Neutrophil (primary cell): ENCODE measurements at regions not wholly inside any gene's neighbourhood (a gene's known extent, or its start where the extent isn't known, plus 50 kb on each side); places are given as distances from the start of the nearest gene placed in this dataset.

Source experiments
- H3K27ac ChIP-seq: fragments of 200-600 bp; sonication (generic); 2 replicates; pipeline ENCODE4 v1.5.1; 2016; ENCODE audit warnings: mild to moderate bottlenecking, moderate library complexity
- H3K27me3 ChIP-seq: fragments of 200-600 bp; sonication (generic); 2 replicates; pipeline ENCODE4 v1.6.0; 2016; ENCODE audit warnings: mild to moderate bottlenecking
- H3K36me3 ChIP-seq: fragments of 200-600 bp; sonication (generic); 2 replicates; pipeline ENCODE4 v1.5.1; 2017
- H3K4me1 ChIP-seq, 2 experiments: fragments of 200-600 bp in 1 of 2; sonication (generic) in 1 of 2; 1 replicate in 1 of 2; 2 replicates in 1 of 2; pipeline versions ENCODE4 v1.5.1 to v1.6.1; 2013 to 2016; ENCODE audit warnings: low read depth in 1 of 2, low read length in 1 of 2, mild to moderate bottlenecking in 1 of 2, moderate library complexity in 1 of 2; ENCODE audit not compliant: control insufficient read depth in 1 of 2, insufficient read depth in 1 of 2
- H3K4me3 ChIP-seq, 2 experiments: fragments of 200-600 bp in 1 of 2; sonication (generic) in 1 of 2; 1 replicate in 1 of 2; 2 replicates in 1 of 2; pipeline ENCODE4 v1.5.1; 2013 to 2016; ENCODE audit warnings: low read depth in 1 of 2, low read length in 1 of 2, mild to moderate bottlenecking in 1 of 2, moderate library complexity in 1 of 2
- H3K9me3 ChIP-seq: fragments of 200-600 bp; sonication (generic); 2 replicates; pipeline ENCODE4 v1.5.1; 2016
- TF ChIP-seq, protein P1 (sequence below): fragments of 200-600 bp; sonication (generic); IDR thresholded peaks from 2 replicates; pipeline ENCODE4 v1.5.1; 2016; ENCODE audit warnings: antibody characterized with exemption

DNA sequence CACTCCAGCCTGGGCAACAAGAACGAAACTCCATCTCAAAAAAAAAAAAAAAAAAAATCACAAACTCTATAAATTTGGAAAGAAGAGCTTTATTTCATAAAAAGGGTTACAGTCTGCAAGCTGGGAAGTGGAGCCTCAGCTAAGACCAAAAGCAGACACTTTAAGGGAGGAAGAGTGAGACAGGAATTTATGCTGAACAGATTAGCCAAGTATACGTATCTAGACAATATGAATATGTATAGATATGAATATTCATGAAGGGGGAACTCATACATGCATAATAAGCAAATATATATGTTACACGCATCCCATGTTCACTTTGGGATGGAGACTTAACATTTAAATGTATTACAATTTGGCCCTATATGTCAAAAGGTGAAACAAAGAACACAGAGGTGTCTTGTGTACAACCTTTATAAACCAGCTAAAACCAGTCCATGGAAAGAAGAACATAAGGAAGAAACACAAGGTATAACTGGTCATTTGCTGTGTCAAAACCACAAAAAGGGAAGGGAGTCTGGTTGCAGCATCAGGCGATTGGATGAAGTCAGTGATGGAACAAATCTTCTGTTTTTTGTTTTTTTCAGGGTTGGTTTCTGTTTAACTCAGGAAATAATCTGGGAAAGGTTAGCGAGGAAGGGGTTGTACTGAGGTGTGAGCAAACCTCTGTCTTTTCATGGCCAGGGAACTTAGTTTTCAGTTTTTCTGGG, 130.0 kb upstream of the MAOA start:
- Histone ChIP-seq H3K27me3 (no peaks in the 10 kb centered on the region), H3K4me3 (peak overlapping the region in 1 of 2 experiments; percentile 8), H3K4me1 (peaks cover 23 to 24% of the 10 kb centered on the region in 2 experiments), H3K27ac (peak overlapping the region; percentile 75), H3K9me3 (no peaks in the 10 kb centered on the region), H3K36me3 (no peaks in the 10 kb centered on the region)
- TF ChIP-seq, protein P1, sequence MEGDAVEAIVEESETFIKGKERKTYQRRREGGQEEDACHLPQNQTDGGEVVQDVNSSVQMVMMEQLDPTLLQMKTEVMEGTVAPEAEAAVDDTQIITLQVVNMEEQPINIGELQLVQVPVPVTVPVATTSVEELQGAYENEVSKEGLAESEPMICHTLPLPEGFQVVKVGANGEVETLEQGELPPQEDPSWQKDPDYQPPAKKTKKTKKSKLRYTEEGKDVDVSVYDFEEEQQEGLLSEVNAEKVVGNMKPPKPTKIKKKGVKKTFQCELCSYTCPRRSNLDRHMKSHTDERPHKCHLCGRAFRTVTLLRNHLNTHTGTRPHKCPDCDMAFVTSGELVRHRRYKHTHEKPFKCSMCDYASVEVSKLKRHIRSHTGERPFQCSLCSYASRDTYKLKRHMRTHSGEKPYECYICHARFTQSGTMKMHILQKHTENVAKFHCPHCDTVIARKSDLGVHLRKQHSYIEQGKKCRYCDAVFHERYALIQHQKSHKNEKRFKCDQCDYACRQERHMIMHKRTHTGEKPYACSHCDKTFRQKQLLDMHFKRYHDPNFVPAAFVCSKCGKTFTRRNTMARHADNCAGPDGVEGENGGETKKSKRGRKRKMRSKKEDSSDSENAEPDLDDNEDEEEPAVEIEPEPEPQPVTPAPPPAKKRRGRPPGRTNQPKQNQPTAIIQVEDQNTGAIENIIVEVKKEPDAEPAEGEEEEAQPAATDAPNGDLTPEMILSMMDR, result no peak

DNA sequence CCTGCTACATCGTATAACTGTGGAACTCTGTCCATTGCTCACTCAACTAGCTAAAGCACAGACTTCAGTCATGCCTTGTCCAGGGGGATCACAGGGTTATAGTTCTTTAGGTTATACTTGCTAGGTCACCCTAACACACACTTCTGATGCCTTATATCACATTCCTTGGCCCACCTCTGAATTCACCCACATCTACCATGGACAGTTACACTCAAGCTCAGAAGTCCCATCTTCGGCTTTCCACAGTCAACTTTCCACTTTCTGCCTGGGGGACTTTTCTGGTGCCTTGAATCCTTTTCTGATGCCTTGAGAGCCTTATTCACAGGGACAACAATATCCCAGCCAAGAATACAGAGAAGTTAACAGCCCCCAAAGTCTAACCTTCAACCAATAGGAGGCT, 129.2 kb upstream of the MAOA start:
- Histone ChIP-seq H3K4me1 (peaks cover 29 to 31% of the 10 kb centered on the region in 2 experiments), H3K27me3 (no peaks in the 10 kb centered on the region), H3K4me3 (no peak overlapping the region), H3K36me3 (no peaks in the 10 kb centered on the region), H3K9me3 (no peaks in the 10 kb centered on the region), H3K27ac (peak overlapping the region; percentile 75)
- TF ChIP-seq, protein P1, result no peak

DNA sequence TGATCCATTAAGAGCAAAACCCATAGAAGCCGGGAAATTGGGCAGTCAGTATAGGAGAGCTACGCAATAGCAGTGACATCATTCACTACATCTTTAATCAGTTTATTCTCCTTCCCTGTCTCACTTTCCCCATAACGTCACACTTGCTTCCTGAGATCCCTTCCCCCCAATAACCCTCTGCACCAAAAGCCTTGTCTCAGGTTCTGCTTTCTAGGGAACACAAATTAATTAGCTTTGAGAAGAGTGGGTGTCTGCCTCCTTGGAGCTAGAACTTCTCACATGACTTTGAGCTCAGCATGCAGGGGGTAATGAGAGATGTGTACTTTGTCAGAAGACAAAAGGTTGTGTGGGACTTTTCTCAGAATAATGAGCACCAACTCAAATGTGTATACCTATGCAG, 128.3 kb upstream of the MAOA start:
- Histone ChIP-seq H3K27ac (no peak overlapping the region), H3K27me3 (no peaks in the 10 kb centered on the region), H3K4me1 (peaks cover 29 to 35% of the 10 kb centered on the region in 2 experiments), H3K9me3 (no peaks in the 10 kb centered on the region), H3K4me3 (no peak overlapping the region), H3K36me3 (no peaks in the 10 kb centered on the region)
- TF ChIP-seq, protein P1, result no peak

GRCh38 chrX:43530837-43531236, 125.3 kb upstream of the MAOA start:
- H3K27me3 ChIP-seq, result no peaks in the 10 kb centered on the region
- no peaks in the 10 kb centered on the region for H3K9me3 ChIP-seq
- H3K4me3 ChIP-seq, result no peak overlapping the region
- no peaks in the 10 kb centered on the region for H3K36me3 ChIP-seq
- H3K4me1 ChIP-seq, result peaks cover 22 to 28% of the 10 kb centered on the region in 2 experiments
- peak overlapping the region; percentile 5 for H3K27ac ChIP-seq
- TF ChIP-seq, protein P1, result no peak

- Histone ChIP-seq H3K4me3 (no peak overlapping the region), H3K27me3 (no peaks in the 10 kb centered on the region), H3K27ac (no peak overlapping the region), H3K36me3 (no peaks in the 10 kb centered on the region), H3K4me1 (no peaks in the 10 kb centered on the region), H3K9me3 (no peaks in the 10 kb centered on the region)
- TF ChIP-seq, protein P1, result no peak
These were observed 115.8 kb upstream of the MAOA start for GRCh38 chrX:43540318-43540717.
